ENCODE measurements at regions not wholly inside any gene's neighbourhood (a gene's known extent, or its start where the extent isn't known, plus 50 kb on each side); places are given as distances from the start of the nearest gene placed in this dataset.

- 18% methylated on average over 1 of the region's 1 CpG; no CpG with 5 or more reads in 1 of the 2 donors for WGBS, 2 donors (ENCODE audit: low coverage in 1 of 2)
- H3K27ac ChIP-seq = no peak overlapping the region
- no peaks in the 10 kb centered on the region for H3K27me3 ChIP-seq
- TF ChIP-seq CTCF (IDR thresholded peaks at IDR 0.05) (no peak), POLR2A (IDR thresholded peaks at IDR 0.05) (no peak), POLR2AphosphoS5 (IDR thresholded peaks at IDR 0.05) (no peak), EP300 (IDR thresholded peaks at IDR 0.05) (no peak)
- H3K4me3 ChIP-seq = no peak overlapping the region
- no peaks in the 10 kb centered on the region for H3K36me3 ChIP-seq
- no peak for ATAC-seq
- no peaks in the 10 kb centered on the region for H3K4me1 ChIP-seq
- H3K9me3 ChIP-seq = no peaks in the 10 kb centered on the region
Observed at GRCh38 chr13:58666331-58666730, 1034.8 kb downstream of the PCDH17 start.

GRCh38 chr13:58667096-58667495, 1035.6 kb downstream of the PCDH17 start:
- Histone ChIP-seq H3K36me3 (no peaks in the 10 kb centered on the region), H3K4me3 (no peak overlapping the region), H3K27ac (no peak overlapping the region), H3K9me3 (no peaks in the 10 kb centered on the region), H3K4me1 (no peaks in the 10 kb centered on the region), H3K27me3 (no peaks in the 10 kb centered on the region)
- no peak for ATAC-seq
- TF ChIP-seq POLR2AphosphoS5 (IDR thresholded peaks at IDR 0.05) (no peak), POLR2A (IDR thresholded peaks at IDR 0.05) (no peak), CTCF (IDR thresholded peaks at IDR 0.05) (no peak), EP300 (IDR thresholded peaks at IDR 0.05) (no peak)
- 29 to 52% methylated on average over 2 of the region's 2 CpGs for WGBS, 2 donors (ENCODE audit: low coverage in 1 of 2)

GRCh38 chr13:58680115-58680514, 1048.6 kb downstream of the PCDH17 start:
- H3K4me3 ChIP-seq = no peak overlapping the region
- WGBS, 2 donors (ENCODE audit: low coverage in 1 of 2) = 63 to 67% methylated on average over 4 of the region's 4 CpGs
- H3K27ac ChIP-seq = no peak overlapping the region
- ATAC-seq = no peak
- H3K4me1 ChIP-seq = no peaks in the 10 kb centered on the region
- no peaks in the 10 kb centered on the region for H3K36me3 ChIP-seq
- no peak for TF ChIP-seq EP300 (IDR thresholded peaks at IDR 0.05)
- no peak for TF ChIP-seq CTCF (IDR thresholded peaks at IDR 0.05)
- TF ChIP-seq POLR2A (IDR thresholded peaks at IDR 0.05) = no peak
- no peak for TF ChIP-seq POLR2AphosphoS5 (IDR thresholded peaks at IDR 0.05)
- H3K27me3 ChIP-seq = no peaks in the 10 kb centered on the region
- no peaks in the 10 kb centered on the region for H3K9me3 ChIP-seq

GRCh38 chr13:58682616-58683015, 1051.1 kb downstream of the PCDH17 start:
- no peaks in the 10 kb centered on the region for H3K9me3 ChIP-seq
- ATAC-seq = no peak
- no peaks in the 10 kb centered on the region for H3K4me1 ChIP-seq
- no peak overlapping the region for H3K4me3 ChIP-seq
- 87 to 91% methylated on average over 1 to 4 of the region's 4 CpGs for WGBS, 2 donors (ENCODE audit: low coverage in 1 of 2)
- H3K27me3 ChIP-seq = no peaks in the 10 kb centered on the region
- no peak overlapping the region for H3K27ac ChIP-seq
- no peak for TF ChIP-seq POLR2AphosphoS5 (IDR thresholded peaks at IDR 0.05)
- H3K36me3 ChIP-seq = no peaks in the 10 kb centered on the region

GRCh38 chr13:58687148-58687547, 1055.6 kb downstream of the PCDH17 start:
- no peaks in the 10 kb centered on the region for H3K9me3 ChIP-seq
- H3K4me1 ChIP-seq = no peaks in the 10 kb centered on the region
- 74 to 83% methylated on average over 2 of the region's 2 CpGs for WGBS, 2 donors (ENCODE audit: low coverage in 1 of 2)
- H3K4me3 ChIP-seq = no peak overlapping the region
- no peak for ATAC-seq
- H3K36me3 ChIP-seq = no peaks in the 10 kb centered on the region
- no peaks in the 10 kb centered on the region for H3K27me3 ChIP-seq
- TF ChIP-seq POLR2AphosphoS5 (IDR thresholded peaks at IDR 0.05) = no peak
- no peak for TF ChIP-seq POLR2A (IDR thresholded peaks at IDR 0.05)
- TF ChIP-seq EP300 (IDR thresholded peaks at IDR 0.05) = no peak
- no peak for TF ChIP-seq CTCF (IDR thresholded peaks at IDR 0.05)
- H3K27ac ChIP-seq = no peak overlapping the region

GRCh38 chr13:58698531-58698930, 1067.0 kb downstream of the PCDH17 start:
- Histone ChIP-seq H3K4me3 (no peak overlapping the region), H3K27me3 (no peaks in the 10 kb centered on the region), H3K36me3 (no peaks in the 10 kb centered on the region), H3K4me1 (no peaks in the 10 kb centered on the region), H3K27ac (no peak overlapping the region), H3K9me3 (no peaks in the 10 kb centered on the region)
- ATAC-seq = no peak
- no peak for TF ChIP-seq POLR2AphosphoS5 (IDR thresholded peaks at IDR 0.05)
- TF ChIP-seq POLR2A (IDR thresholded peaks at IDR 0.05) = no peak
- TF ChIP-seq EP300 (IDR thresholded peaks at IDR 0.05) = no peak
- TF ChIP-seq CTCF (IDR thresholded peaks at IDR 0.05) = no peak

Measured in gastroesophageal sphincter (tissue), 4 donors.